ENCODE measurements at regions not wholly inside any gene's neighbourhood (a gene's known extent, or its start where the extent isn't known, plus 50 kb on each side); places are given as distances from the start of the nearest gene placed in this dataset.

GRCh38 chr6:21807299-21808044 lies 213.9 kb downstream of the SOX4 start:
- no peak for DNase-seq (ENCODE audit: low spot score in 2 of 2)
- Histone ChIP-seq H3K36me3 (no peaks in the 10 kb centered on the region), H3K4me3 (no peak overlapping the region), H3K4me1 (peaks cover 20% of the 10 kb centered on the region), H3K27me3 (no peaks in the 10 kb centered on the region), H3K27ac (no peak overlapping the region), H3K9me3 (no peaks in the 10 kb centered on the region)
- TF ChIP-seq EP300 (IDR thresholded peaks at IDR 0.05) (no peak), POLR2AphosphoS5 (IDR thresholded peaks at IDR 0.05) (no peak), POLR2A (IDR thresholded peaks at IDR 0.05) (no peak), CTCF (IDR thresholded peaks at IDR 0.05) (no peak)
- WGBS = 28% methylated on average over 2 of the region's 2 CpGs

DNA sequence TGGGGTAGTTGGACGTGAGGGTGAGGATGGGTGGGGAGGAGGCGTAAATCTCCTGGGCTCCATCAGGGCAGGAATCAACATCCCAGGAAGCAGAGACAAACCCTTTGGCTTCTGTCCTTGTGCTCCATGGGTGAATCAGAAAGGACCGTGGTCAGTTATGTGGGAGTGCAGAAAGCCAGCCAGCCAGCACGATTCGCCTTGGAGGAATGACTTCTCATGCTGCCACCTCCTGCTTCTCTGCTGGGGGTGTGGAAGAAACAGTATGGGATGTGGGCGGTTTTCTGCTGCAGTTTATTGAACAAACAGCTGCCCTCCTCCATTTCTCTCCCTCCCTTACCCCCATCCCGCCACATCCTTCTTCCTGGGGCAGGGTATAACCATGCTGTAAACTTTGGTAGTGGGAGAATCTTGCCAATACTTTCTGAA lies 214.5 kb downstream of the SOX4 start:
- no peak overlapping the region for H3K4me3 ChIP-seq
- TF ChIP-seq POLR2A (IDR thresholded peaks at IDR 0.05) (no peak), POLR2AphosphoS5 (IDR thresholded peaks at IDR 0.05) (no peak), CTCF (IDR thresholded peaks at IDR 0.05) (no peak), EP300 (IDR thresholded peaks at IDR 0.05) (no peak)
- peaks cover 20% of the 10 kb centered on the region for H3K4me1 ChIP-seq
- WGBS = 31% methylated on average over 7 of the region's 7 CpGs
- no peaks in the 10 kb centered on the region for H3K27me3 ChIP-seq
- H3K9me3 ChIP-seq = no peaks in the 10 kb centered on the region
- H3K27ac ChIP-seq = no peak overlapping the region
- no peak for DNase-seq (ENCODE audit: low spot score in 2 of 2)
- no peaks in the 10 kb centered on the region for H3K36me3 ChIP-seq

DNA sequence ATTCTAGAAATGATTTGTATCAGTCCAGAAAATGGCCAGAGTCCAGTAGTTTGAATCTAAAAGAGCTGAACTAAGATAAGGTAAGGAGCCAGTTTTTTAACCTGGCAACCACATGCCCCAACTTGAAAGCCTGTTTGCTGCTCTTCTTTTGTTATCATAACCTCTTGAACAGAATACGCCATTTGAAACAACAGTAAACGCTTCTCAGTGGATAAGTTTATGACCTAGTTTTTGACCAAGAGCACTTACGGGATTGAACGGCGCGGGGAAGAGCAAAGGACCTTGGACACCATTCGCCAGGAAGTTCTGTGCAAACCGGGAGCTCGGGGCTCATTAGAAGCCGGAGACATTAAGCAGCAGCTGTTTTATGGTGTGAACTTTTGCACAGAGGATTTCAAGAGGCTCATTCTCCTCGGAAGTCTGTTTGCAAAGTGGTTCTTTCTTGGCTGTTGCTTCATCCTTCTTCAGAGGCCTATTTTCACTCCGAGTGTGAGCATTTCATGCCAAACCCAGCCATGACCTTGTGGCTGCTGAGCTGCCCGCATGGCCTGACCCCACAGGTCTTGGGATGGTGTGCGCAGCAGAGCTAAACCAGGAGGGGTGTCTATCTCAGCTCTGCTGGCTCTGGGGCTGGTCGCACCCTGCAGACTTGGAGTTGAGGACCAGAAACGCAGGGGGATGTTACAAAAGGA lies 215.1 kb downstream of the SOX4 start:
- Histone ChIP-seq H3K27me3 (no peaks in the 10 kb centered on the region), H3K9me3 (no peaks in the 10 kb centered on the region), H3K4me3 (no peak overlapping the region), H3K36me3 (no peaks in the 10 kb centered on the region), H3K27ac (no peak overlapping the region), H3K4me1 (peaks cover 20% of the 10 kb centered on the region)
- no peak for DNase-seq (ENCODE audit: low spot score in 2 of 2)
- WGBS = 50% methylated on average over 16 of the region's 16 CpGs
- no peak for TF ChIP-seq POLR2A (IDR thresholded peaks at IDR 0.05)
- TF ChIP-seq POLR2AphosphoS5 (IDR thresholded peaks at IDR 0.05) = no peak
- no peak for TF ChIP-seq CTCF (IDR thresholded peaks at IDR 0.05)
- no peak for TF ChIP-seq EP300 (IDR thresholded peaks at IDR 0.05)

DNA sequence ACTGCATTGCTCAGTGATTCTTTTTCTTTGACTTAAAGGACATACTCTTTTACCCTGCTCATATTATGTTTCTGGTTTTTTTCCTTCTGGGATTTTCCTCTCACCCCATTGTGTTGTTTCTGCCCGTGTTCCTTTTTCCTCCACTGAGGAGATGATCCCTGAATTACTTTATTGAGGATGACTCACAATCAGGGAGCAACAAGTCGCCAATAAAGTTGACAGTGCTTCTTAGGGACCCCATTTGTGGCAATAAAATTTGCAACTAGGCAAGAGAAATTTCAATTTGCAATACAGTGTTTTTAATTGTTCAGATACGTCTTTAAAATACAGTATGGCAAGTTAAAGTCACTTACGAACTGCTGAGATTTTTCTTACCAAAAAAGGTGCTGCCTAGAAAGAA lies 217.9 kb downstream of the SOX4 start:
- H3K27ac ChIP-seq = no peak overlapping the region
- no peaks in the 10 kb centered on the region for H3K27me3 ChIP-seq
- 85% methylated on average over 4 of the region's 4 CpGs for WGBS
- H3K4me1 ChIP-seq = peaks cover 20% of the 10 kb centered on the region
- no peaks in the 10 kb centered on the region for H3K36me3 ChIP-seq
- H3K9me3 ChIP-seq = no peaks in the 10 kb centered on the region
- no peak for TF ChIP-seq POLR2AphosphoS5 (IDR thresholded peaks at IDR 0.05)
- no peak for TF ChIP-seq EP300 (IDR thresholded peaks at IDR 0.05)
- no peak for TF ChIP-seq CTCF (IDR thresholded peaks at IDR 0.05)
- no peak for TF ChIP-seq POLR2A (IDR thresholded peaks at IDR 0.05)
- H3K4me3 ChIP-seq = no peak overlapping the region
- DNase-seq (ENCODE audit: low spot score in 2 of 2) = no peak

DNA sequence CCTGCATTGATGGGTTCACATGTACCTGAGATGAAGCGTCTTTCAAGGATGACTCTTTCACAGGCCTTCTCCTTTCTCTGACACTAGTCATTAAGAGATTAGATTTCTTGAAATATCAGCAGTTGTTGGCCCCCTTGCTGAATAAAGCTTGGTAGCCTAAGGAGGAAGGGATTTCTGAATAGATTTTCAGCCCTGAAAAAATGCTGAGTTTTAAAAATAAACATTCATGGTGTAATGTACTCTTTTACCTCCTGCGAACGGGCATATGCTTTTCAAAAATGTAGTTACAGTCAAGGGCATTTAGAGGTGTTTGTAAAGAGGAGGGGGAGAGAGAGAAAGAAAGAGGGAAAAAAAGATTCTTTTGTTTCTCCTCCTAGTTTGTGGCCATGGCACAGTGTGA lies 222.7 kb downstream of the SOX4 start:
- 87% methylated on average over 3 of the region's 3 CpGs for WGBS
- no peaks in the 10 kb centered on the region for H3K9me3 ChIP-seq
- H3K36me3 ChIP-seq = no peaks in the 10 kb centered on the region
- no peak for DNase-seq (ENCODE audit: low spot score in 2 of 2)
- H3K27me3 ChIP-seq = no peaks in the 10 kb centered on the region
- TF ChIP-seq EP300 (IDR thresholded peaks at IDR 0.05) (no peak), CTCF (IDR thresholded peaks at IDR 0.05) (no peak), POLR2AphosphoS5 (IDR thresholded peaks at IDR 0.05) (no peak), POLR2A (IDR thresholded peaks at IDR 0.05) (no peak)
- no peaks in the 10 kb centered on the region for H3K4me1 ChIP-seq
- H3K27ac ChIP-seq = no peak overlapping the region
- H3K4me3 ChIP-seq = no peak overlapping the region

Measured in suprapubic skin (tissue), 4 donors.